HAP-1 (cell line): ENCODE measurements at regions not wholly inside any gene's neighbourhood (a gene's known extent, or its start where the extent isn't known, plus 50 kb on each side); places are given as distances from the start of the nearest gene placed in this dataset.

Experiments used
- DNase-seq, 2 experiments: peaks; one replicate each; pipeline ENCODE4 v3.0.0-alpha.2; 2016 to 2020; ENCODE audit warnings: low spot score in 2 of 2
- H3K27me3 ChIP-seq: fragments of 250-450 bp; sonication (Bioruptor Pico); 2 replicates; pipeline ENCODE4 v1.5.1; 2020; ENCODE audit warnings: low read depth, mild to moderate bottlenecking, moderate library complexity
- H3K36me3 ChIP-seq: fragments of 250-450 bp; sonication (Bioruptor Pico); replicated peaks from 2 replicates; pipeline ENCODE4 v1.5.1; 2020; ENCODE audit warnings: mild to moderate bottlenecking
- H3K4me1 ChIP-seq: fragments of 250-450 bp; sonication (Bioruptor Pico); 2 replicates; pipeline ENCODE4 v1.5.1; 2020; ENCODE audit warnings: mild to moderate bottlenecking
- H3K4me3 ChIP-seq: fragments of 250-450 bp; sonication (Bioruptor Pico); 2 replicates; pipeline ENCODE4 v1.5.1; 2020; ENCODE audit warnings: mild to moderate bottlenecking, moderate library complexity
- H3K9me3 ChIP-seq: fragments of 250-450 bp; sonication (Bioruptor Pico); 2 replicates; pipeline ENCODE4 v1.5.1; 2020; ENCODE audit warnings: mild to moderate bottlenecking, moderate library complexity
- in situ Hi-C: fragments of 300-500 bp; cut with MboI; formaldehyde crosslinking; loops from 3 replicates; pipeline ENCODE4 v1.14.3; 2020; ENCODE audit warnings: low sequenced_read_pairs, inconsistent platforms, mixed read lengths

DNA sequence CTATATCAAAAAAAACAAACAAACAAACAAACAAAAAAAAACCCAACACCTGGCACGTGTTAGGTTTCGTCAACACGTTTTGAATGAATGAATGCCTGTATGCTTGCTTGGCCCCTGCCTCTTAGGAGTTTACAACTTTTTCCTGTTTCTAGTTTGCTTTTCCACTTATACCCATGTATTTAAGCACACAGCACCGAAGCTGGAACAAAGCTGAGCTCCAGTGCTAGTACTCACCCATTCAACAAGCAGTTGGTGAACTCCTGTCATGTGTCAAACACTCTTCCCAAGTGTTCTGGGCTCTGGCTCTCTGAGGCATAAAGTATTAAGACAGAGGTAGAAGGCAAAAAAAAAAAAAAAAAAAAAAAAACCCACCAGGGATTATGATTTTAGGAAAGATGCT, 599.3 kb downstream of the BUD13 start:
- Histone ChIP-seq H3K36me3 (no peaks in the 10 kb centered on the region), H3K4me3 (no peak overlapping the region), H3K9me3 (no peaks in the 10 kb centered on the region), H3K4me1 (peaks cover 5% of the 10 kb centered on the region), H3K27me3 (no peaks in the 10 kb centered on the region)
- DNase-seq: no peak
- in situ Hi-C loops: no loop called here

DNA sequence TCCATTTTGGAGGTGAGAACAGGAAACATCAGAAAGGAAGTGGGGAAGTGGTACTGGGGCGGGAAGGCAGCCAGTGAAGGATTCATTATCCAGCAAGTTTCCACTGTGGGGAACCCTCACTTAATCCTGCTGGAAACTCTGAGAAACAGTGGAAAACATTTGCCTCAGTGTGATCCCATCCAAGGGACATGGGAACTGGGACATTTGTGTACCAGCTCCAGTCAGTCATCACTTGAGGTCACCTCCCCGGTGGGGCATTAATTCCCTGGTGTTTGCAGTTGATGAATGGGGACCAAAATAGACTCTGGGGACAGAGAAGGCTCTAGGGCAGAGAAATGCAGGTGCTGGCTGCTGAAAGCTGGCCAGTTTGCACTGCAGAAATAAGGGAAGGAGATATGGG, 599.9 kb downstream of the BUD13 start:
- Histone ChIP-seq H3K4me1 (peaks cover 3% of the 10 kb centered on the region), H3K27me3 (no peaks in the 10 kb centered on the region), H3K9me3 (no peaks in the 10 kb centered on the region), H3K4me3 (no peak overlapping the region), H3K36me3 (no peaks in the 10 kb centered on the region)
- in situ Hi-C loops: no loop called here
- no peak for DNase-seq

DNA sequence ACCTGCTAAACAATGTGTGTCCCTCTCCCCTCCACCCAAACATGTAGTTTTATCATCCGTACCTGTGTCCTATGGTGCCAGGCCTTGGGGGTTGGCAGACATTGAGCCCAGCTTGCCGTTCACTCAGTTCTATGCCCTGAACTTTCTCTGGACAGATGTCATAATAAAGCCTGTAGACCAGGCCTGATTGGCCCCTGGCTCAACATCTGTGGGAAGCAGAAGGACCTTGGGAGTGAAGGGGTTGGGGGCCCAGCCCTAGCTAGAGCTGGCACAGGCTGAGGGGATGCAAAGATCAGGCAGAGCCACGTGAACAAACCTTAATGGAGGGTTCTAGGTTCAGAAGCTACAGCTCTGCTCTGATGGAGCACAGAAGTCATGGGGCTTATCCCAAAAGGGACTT, 600.6 kb downstream of the BUD13 start:
- no peaks in the 10 kb centered on the region for H3K27me3 ChIP-seq
- H3K36me3 ChIP-seq: no peaks in the 10 kb centered on the region
- no peaks in the 10 kb centered on the region for H3K4me1 ChIP-seq
- H3K4me3 ChIP-seq: no peak overlapping the region
- H3K9me3 ChIP-seq: no peaks in the 10 kb centered on the region
- no peak for DNase-seq
- in situ Hi-C loops: no loop called here

DNA sequence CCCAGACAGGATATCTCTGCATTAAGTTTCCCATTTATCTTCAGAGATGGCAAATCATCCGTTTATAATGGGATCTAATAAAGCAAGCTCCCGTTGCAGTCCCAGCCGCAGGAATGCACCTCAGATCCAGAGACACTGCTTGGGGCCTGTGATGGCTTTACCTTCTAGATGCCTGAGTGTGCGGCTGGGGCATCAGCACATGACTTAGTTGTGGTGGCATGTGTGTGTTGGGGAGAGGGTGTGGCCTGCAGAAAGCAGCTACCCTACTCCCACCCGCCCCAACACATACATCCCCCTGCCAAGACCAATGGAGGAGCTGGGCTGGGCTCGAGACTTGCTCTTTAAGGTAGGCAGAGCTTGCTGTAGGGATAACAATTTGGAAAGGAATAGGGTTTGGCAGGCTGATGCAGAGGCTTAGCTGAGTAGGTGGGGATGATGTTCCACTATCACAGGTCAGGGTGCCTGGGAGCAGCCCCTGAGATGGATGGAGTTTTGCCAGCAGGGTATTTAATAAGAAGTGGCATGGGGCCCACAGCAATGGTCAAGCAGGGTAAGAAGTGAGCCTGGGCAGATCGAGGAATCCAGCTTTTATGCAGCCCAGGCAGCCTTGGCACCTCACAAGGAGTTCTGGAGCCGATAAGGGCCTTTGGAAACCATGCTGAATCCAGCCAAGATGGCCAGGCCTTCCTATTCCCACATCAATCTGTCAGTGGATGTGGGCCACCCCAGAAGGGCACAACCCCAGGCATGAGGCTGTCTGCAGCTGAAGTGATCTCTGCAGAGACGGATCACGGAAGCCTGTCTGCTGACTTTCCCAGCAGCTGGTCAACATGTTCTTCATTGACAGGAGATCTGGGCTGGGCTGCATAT, 601.3 kb downstream of the BUD13 start:
- in situ Hi-C loops: no loop called here
- no peaks in the 10 kb centered on the region for H3K4me1 ChIP-seq
- no peak for DNase-seq

DNA sequence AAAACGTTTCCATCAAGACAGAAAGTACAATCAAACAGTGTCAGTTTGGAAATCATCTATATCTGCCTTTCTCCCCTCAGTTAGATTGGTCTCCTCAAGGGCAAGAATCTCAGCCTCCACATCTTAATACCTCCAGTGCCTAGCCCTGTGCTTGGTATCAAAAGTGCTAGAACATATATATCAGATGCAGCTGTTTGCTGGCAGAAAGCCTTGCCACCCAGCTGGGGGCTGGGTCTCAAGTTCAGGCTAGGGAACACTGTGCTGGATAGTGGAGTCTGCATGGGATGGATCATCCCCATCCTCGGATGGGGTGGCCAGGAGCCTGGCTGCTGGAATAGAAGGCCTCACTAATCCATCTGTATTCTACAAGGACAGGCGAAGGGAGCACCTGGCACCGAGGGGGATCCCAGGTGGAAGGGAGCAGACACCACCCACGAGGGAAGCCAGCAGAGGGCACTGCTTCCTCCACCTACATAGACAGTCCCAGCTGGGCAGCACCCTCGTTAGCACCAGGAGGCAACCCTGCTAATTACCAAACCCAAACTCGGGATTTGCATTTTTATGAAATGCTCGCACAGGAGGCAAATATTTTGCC, 602.2 kb downstream of the BUD13 start:
- Histone ChIP-seq H3K27me3 (no peaks in the 10 kb centered on the region), H3K36me3 (no peaks in the 10 kb centered on the region), H3K9me3 (no peaks in the 10 kb centered on the region), H3K4me3 (no peak overlapping the region), H3K4me1 (no peaks in the 10 kb centered on the region)
- in situ Hi-C loops: no loop called here
- DNase-seq: no peak

More for the DNA sequence above, 601.3 kb downstream of the BUD13 start:
- Histone ChIP-seq H3K4me3 (no peak overlapping the region), H3K27me3 (no peaks in the 10 kb centered on the region), H3K36me3 (no peaks in the 10 kb centered on the region), H3K9me3 (no peaks in the 10 kb centered on the region)

DNA sequence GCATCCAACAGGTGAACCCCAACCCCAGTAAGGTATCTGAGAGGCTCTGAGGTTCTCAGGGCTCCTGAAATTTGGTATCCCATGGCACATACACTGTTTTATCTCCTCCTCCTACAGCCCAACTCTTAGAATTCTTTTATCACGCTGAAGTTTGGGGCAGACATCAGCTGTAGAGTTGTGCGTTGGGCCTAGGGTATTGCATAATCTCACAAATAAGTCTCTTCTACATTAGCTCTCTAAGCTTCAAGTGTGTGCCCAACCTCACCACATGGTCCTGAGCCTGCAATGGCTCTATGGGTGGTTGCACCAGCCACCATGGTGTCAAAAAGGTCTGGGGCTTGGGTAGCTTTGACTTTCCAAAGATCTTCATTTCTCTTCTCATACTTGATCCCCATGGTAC, 603.0 kb downstream of the BUD13 start:
- no peaks in the 10 kb centered on the region for H3K9me3 ChIP-seq
- in situ Hi-C loops: no loop called here
- DNase-seq: no peak
- no peak overlapping the region for H3K4me3 ChIP-seq
- H3K4me1 ChIP-seq: no peaks in the 10 kb centered on the region
- no peaks in the 10 kb centered on the region for H3K36me3 ChIP-seq
- no peaks in the 10 kb centered on the region for H3K27me3 ChIP-seq

DNA sequence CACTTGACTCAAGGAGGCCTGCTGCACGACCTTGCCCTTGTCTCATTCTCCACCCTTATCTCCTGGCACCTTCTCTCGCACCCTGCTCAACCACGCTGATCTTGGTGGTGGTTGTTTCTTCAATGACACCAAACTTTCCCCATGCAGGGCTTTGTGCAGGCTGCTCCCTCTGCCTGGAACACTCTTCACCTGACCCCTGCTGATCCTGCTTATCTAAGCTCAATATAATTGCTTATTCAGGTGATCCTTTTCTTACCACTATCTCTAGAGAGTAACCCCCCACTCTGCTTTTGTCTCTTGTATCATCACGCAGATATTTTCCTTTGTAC, 604.4 kb downstream of the BUD13 start:
- H3K4me1 ChIP-seq: no peaks in the 10 kb centered on the region
- H3K27me3 ChIP-seq: no peaks in the 10 kb centered on the region
- in situ Hi-C loops: no loop called here
- no peaks in the 10 kb centered on the region for H3K9me3 ChIP-seq
- no peaks in the 10 kb centered on the region for H3K36me3 ChIP-seq
- DNase-seq: no peak
- H3K4me3 ChIP-seq: no peak overlapping the region

DNA sequence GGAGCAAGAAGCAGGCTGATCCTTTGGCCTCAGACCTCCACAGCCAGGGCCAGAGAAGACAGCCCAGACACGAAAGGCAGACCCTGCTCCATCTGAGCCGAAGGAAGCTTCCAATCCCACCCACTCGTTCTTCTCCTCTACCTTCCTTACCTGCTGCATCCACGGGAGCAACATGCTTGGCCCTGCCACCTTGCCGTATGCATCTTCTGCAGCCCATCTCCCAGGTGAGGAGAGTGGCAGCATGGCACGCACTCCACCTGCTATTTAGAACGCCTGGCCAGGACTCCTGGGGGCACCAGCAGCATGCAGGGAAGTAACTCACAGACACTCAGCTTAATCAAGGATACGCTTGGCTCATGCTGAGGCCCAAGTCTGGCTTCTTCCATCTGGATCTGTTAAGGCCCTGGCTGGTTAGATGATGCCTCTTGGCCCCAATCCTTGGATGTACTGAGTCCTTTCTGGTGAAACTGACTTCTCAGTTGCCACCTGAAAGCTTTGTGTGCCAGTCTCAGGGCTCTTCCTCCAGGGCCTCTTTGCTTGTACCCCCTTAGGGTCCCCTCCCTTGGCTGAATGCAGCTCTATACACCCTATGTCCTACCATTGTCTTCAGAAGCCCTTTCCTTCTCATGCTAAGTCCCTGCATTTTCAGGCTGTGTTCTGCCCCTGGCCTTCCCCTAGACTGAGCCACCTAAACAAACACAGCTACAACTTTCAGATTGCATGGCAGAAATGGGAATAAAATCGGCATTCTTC, 604.9 kb downstream of the BUD13 start:
- Histone ChIP-seq H3K9me3 (no peaks in the 10 kb centered on the region), H3K27me3 (no peaks in the 10 kb centered on the region), H3K4me1 (no peaks in the 10 kb centered on the region), H3K36me3 (no peaks in the 10 kb centered on the region), H3K4me3 (no peak overlapping the region)
- DNase-seq: no peak
- in situ Hi-C loops: no loop called here

DNA sequence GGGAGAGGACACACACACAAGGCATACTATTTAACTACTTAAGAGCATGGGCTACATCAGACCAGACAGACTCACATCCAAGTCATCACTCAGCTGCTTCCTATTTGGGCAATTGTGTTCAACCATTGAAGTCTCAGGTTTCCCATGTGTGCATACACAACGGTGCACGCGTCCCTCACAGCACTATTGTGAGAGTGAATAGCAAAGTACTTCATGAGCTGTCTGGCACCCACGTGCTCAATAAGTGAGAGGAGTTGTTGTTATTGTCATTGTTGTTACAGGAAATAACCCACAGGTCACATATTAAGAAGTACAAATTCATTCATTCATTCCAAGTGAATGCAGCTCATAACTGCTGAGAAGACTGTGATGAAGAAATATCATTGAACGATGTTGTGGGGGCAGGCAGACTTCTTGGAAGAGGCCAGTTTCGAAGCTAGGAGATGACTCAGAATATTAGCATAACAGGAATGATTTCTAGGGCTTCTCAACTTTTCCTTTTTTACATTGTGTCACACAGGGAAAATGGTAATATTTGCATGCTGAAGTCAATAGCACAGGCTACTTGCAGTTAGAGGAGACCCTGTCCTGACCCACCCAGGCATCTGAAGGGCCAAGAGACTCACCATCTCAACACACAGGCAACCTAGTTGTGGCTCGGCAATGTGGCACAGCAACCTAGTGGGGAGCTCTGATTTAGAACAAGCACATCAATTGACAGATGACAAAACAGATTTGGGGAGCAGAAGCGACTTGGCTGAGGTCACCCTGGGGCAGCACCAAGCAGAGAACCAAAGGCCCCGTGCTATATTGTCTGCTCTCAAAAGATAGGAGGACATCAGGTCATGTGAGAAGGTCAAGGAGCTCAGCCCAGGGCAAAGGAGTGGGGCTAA, 606.0 kb downstream of the BUD13 start:
- H3K4me1 ChIP-seq: no peaks in the 10 kb centered on the region
- H3K36me3 ChIP-seq: no peaks in the 10 kb centered on the region
- no peak for DNase-seq
- in situ Hi-C loops: no loop called here
- no peak overlapping the region for H3K4me3 ChIP-seq
- no peaks in the 10 kb centered on the region for H3K9me3 ChIP-seq
- no peaks in the 10 kb centered on the region for H3K27me3 ChIP-seq

DNA sequence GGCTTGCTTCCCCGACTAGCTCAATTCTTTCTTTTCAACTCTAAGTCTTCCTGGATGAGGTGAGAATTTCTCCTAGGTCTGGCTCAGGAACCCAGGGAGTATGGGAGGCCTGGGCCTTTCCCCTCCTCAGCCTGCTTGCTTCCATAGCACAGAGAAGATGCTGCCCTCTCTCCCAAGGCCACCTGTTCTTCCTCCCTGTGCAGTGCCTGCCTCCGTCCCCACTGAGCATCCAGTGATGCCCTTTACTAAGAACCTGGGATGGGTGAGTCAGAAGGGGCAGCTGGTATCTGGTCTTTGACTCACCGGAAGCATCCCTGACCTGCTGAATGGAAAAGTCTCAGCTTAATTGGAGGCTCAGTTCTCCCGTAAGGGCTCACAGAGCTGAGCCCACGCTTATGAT, 607.9 kb downstream of the BUD13 start:
- H3K27me3 ChIP-seq: no peaks in the 10 kb centered on the region
- no peaks in the 10 kb centered on the region for H3K4me1 ChIP-seq
- in situ Hi-C loops: no loop called here
- no peaks in the 10 kb centered on the region for H3K9me3 ChIP-seq
- H3K4me3 ChIP-seq: no peak overlapping the region
- no peaks in the 10 kb centered on the region for H3K36me3 ChIP-seq
- no peak for DNase-seq

DNA sequence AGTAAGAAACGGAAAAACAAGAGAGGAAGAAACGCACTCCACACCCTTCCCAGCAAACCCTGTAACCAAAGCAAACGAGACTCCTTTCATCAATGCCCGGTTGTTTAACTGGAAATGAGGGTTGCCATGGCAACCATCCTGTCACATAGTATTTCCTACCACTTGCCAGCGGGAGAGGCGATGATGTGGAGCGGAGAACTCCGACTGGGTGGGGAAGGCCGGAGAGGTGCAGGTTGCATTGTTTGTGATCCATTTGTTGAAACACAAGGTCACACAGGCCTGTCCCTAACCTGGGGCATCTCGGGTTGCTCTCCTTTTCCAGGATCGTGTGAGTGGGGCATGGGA, 609.9 kb downstream of the BUD13 start:
- no peaks in the 10 kb centered on the region for H3K27me3 ChIP-seq
- H3K9me3 ChIP-seq: no peaks in the 10 kb centered on the region
- no peak overlapping the region for H3K4me3 ChIP-seq
- peak in 1 of 2 experiments; percentile 27 for DNase-seq
- H3K36me3 ChIP-seq: no peaks in the 10 kb centered on the region
- in situ Hi-C loops: no loop called here
- no peaks in the 10 kb centered on the region for H3K4me1 ChIP-seq

DNA sequence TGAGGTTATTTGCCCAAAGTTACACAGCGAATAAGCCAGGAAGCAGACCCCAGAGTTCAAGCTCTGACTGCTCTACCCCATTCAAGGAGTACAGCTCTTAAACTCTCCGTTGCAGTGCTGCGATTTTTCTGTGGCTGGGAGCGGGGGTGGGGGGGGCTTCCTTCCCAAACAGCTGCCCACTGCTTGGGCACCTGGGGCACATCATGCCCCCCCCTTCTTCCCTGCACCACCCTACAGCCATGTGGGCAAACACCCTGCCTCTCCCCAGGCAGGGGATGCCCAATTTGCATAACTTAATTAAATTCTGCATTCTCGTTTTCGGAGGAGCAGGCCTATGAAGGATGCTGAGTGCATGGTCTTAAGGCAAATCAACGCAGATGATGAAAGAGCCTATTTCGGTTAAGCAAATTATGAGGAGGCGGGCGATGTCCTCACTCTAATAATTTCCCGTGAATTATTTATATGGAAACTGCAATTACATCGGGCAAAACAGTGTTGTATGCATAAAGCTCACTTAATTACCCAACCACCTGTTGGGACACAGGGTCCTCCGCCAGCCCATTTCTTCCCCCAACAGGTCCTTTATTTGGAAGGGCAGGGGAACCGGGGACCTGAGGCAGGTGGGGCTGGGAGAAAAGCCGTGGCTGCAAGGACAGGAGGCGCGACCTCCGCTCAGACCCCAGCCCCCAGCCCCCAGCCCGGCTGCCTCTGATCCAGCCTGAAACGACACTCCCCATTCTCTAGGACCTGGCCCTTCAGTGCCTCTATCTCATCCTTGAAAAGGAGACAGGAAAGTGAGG, 610.5 kb downstream of the BUD13 start:
- Histone ChIP-seq H3K4me1 (no peaks in the 10 kb centered on the region), H3K36me3 (no peaks in the 10 kb centered on the region), H3K4me3 (no peak overlapping the region), H3K9me3 (no peaks in the 10 kb centered on the region), H3K27me3 (no peaks in the 10 kb centered on the region)
- in situ Hi-C loops: no loop called here
- no peak for DNase-seq

DNA sequence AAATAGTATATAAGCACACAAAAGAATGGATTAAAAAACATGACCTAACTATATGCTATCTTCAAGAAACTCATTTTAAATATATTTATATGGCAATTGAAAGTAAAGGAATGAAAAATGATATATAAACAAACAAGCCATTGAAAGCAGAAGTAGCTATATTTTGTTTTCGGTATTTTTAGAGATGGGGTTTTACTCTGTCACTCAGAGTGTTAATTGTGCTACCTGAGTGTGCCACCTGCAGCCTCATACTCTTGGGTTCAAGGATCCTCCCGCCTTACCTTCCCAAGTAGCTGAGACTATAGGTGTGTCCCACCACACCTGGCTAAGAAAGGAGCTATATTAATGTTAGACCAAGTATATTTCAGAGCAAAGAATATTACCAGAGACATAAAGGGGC, 624.1 kb downstream of the BUD13 start:
- Histone ChIP-seq H3K4me1 (no peaks in the 10 kb centered on the region), H3K4me3 (no peak overlapping the region), H3K9me3 (no peaks in the 10 kb centered on the region), H3K27me3 (no peaks in the 10 kb centered on the region), H3K36me3 (no peaks in the 10 kb centered on the region; the same call in 1 of the 2 replicates)
- DNase-seq: no peak
- in situ Hi-C loops: no loop called here
